Suprapubic skin (tissue), 4 donors: ENCODE measurements at regions not wholly inside any gene's neighbourhood (a gene's known extent, or its start where the extent isn't known, plus 50 kb on each side); places are given as distances from the start of the nearest gene placed in this dataset.
"Not testable (repeated sequence)": the region's sequence is repeated elsewhere in the genome, so short reads cannot be mapped to it uniquely, and the experiment has no call there.

Experiments used
- EP300 ChIP-seq: sonication (generic); formaldehyde crosslinking; IDR thresholded peaks from one replicate; pipeline ENCODE4 v1.6.1; 2017; ENCODE audit warnings: antibody characterized with exemption
- POLR2A ChIP-seq, 2 donors: fragments of 450-650 bp; IDR thresholded peaks; one replicate each; pipeline ENCODE4 v1.6.1; 2017; ENCODE audit warnings: antibody characterized with exemption in 2 of 2, mild to moderate bottlenecking in 2 of 2, moderate library complexity in 2 of 2
- POLR2AphosphoS5 ChIP-seq, 3 donors: sonication (generic); formaldehyde crosslinking; IDR thresholded peaks; one replicate each; pipeline ENCODE4 v1.6.1; 2017; ENCODE audit warnings: antibody characterized with exemption in 3 of 3
- TF ChIP-seq, protein P1 (sequence below), 2 donors: fragments of 200-600 bp in 1 of 2; fragments of 450-650 bp in 1 of 2; sonication (generic) in 1 of 2; IDR thresholded peaks; one replicate each; pipeline ENCODE4 v1.5.1; 2016 to 2019; ENCODE audit warnings: antibody characterized with exemption in 2 of 2, mild to moderate bottlenecking in 1 of 2, moderate library complexity in 1 of 2

DNA sequence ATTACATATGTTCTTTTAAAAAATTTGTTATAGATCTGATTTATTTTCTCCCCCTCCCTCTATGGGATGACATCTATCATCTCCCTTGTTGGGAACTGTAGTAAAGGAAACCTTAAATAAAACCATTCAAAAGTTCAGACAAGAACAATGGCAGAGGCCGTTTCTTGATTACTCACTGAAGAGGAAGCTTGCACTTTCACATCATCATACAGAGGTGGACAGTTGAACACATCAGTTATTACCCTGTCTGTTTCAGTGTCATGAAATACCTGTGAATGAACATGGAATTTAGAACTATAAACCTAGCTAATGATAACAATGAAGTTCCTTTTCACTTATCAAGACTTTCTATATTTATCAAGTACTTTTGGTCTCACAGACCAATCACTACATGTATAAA, 63.7 kb upstream of the NEK3 start:
- not testable (repeated sequence) for TF ChIP-seq EP300; POLR2AphosphoS5 (IDR thresholded peaks at IDR 0.05); POLR2A (IDR thresholded peaks at IDR 0.05)
- TF ChIP-seq, protein P1, sequence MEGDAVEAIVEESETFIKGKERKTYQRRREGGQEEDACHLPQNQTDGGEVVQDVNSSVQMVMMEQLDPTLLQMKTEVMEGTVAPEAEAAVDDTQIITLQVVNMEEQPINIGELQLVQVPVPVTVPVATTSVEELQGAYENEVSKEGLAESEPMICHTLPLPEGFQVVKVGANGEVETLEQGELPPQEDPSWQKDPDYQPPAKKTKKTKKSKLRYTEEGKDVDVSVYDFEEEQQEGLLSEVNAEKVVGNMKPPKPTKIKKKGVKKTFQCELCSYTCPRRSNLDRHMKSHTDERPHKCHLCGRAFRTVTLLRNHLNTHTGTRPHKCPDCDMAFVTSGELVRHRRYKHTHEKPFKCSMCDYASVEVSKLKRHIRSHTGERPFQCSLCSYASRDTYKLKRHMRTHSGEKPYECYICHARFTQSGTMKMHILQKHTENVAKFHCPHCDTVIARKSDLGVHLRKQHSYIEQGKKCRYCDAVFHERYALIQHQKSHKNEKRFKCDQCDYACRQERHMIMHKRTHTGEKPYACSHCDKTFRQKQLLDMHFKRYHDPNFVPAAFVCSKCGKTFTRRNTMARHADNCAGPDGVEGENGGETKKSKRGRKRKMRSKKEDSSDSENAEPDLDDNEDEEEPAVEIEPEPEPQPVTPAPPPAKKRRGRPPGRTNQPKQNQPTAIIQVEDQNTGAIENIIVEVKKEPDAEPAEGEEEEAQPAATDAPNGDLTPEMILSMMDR (IDR thresholded peaks at IDR 0.05): not testable (repeated sequence)
